ENCODE measurements at regions not wholly inside any gene's neighbourhood (a gene's known extent, or its start where the extent isn't known, plus 50 kb on each side); places are given as distances from the start of the nearest gene placed in this dataset.

DNA sequence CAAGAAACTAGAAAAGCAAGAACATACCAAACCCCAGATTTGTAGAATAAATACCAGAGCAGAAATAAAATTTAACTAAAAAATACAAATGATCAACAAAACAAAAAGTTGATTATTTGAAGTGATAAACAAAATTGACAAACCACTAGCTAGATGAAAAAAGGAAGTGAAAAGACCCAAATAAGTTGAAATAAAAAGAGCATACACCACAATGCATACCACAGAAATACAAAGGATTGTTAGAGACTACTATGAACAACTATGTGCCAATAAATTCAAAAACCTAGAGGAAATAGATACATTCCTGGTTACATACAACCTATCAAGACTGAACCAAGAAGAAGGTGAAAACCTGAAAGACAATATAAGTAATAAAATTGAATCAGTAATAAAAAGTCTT is 333.4 kb downstream of the SH2D4B start:
- FAIRE-seq: no peak
- DNase-seq (ENCODE audit: insufficient read length, low spot score): no peak
- TF ChIP-seq, protein P1, sequence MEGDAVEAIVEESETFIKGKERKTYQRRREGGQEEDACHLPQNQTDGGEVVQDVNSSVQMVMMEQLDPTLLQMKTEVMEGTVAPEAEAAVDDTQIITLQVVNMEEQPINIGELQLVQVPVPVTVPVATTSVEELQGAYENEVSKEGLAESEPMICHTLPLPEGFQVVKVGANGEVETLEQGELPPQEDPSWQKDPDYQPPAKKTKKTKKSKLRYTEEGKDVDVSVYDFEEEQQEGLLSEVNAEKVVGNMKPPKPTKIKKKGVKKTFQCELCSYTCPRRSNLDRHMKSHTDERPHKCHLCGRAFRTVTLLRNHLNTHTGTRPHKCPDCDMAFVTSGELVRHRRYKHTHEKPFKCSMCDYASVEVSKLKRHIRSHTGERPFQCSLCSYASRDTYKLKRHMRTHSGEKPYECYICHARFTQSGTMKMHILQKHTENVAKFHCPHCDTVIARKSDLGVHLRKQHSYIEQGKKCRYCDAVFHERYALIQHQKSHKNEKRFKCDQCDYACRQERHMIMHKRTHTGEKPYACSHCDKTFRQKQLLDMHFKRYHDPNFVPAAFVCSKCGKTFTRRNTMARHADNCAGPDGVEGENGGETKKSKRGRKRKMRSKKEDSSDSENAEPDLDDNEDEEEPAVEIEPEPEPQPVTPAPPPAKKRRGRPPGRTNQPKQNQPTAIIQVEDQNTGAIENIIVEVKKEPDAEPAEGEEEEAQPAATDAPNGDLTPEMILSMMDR (IDR thresholded peaks at IDR 0.05; ENCODE audit: insufficient read depth, missing control alignments): no peak

DNA sequence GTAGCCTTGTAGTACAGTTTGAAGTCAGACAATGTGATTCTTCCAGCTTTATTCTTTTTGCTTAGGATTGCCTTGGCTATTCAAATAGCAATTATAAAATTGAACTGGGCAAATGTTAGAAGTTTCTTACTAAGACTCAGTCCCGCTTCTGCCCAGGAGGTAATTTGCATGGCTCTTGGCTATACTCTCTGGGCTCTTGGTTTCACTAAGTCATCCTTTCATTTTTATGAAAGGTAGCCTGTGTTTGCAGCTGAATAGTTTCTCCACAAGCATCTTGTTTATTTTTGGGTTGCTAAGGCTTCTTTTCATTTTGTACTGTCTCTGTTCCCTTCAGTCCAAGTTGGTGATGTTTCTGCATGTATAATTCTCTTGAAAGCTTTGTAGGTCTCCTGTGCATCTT is 340.6 kb downstream of the SH2D4B start:
- no peak for DNase-seq (ENCODE audit: insufficient read length, low spot score)
- TF ChIP-seq, protein P1 (IDR thresholded peaks at IDR 0.05; ENCODE audit: insufficient read depth, missing control alignments): no peak
- FAIRE-seq: no peak

DNA sequence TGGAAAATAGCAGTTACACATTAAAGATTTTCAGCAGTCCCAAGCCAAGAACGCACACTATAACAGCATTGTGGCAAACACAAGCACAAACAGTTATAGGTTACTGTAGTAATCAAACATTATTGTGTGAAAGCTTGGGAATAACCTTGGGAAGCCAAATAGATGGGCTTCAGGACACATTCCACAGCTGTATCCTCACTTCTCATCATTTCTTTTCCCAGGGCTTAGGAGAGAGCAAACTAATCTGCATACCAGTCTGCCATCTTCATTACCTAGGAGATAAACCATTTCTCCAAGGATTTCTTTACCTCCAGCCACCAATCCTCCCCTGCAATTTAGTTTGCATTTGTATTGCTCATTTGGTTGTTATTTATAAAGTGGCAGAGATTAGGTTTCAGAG is 352.4 kb downstream of the SH2D4B start:
- TF ChIP-seq, protein P1 (IDR thresholded peaks at IDR 0.05; ENCODE audit: insufficient read depth, missing control alignments): no peak
- FAIRE-seq (no peak), DNase-seq (ENCODE audit: insufficient read length, low spot score) (no peak)

DNA sequence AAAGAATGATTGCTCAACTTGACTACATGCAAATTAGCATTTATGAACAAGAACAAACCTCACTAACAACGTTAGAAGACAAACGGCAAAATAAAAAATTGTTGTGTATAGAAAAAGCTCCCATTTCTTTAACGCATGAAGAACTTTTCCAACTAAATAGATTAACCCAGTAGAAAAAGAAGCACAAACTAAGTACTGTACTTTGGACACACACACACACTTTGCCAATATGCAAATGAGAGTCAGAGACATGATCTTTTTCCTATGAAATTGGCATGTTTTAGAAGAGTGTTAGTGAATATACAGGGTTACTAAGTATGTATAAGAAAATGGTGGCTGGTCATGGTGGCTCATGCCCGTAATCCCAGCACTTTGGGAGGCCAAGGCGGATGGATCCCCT is 355.6 kb downstream of the SH2D4B start:
- TF ChIP-seq, protein P1 (IDR thresholded peaks at IDR 0.05; ENCODE audit: insufficient read depth, missing control alignments): no peak
- FAIRE-seq (no peak), DNase-seq (ENCODE audit: insufficient read length, low spot score) (no peak)

DNA sequence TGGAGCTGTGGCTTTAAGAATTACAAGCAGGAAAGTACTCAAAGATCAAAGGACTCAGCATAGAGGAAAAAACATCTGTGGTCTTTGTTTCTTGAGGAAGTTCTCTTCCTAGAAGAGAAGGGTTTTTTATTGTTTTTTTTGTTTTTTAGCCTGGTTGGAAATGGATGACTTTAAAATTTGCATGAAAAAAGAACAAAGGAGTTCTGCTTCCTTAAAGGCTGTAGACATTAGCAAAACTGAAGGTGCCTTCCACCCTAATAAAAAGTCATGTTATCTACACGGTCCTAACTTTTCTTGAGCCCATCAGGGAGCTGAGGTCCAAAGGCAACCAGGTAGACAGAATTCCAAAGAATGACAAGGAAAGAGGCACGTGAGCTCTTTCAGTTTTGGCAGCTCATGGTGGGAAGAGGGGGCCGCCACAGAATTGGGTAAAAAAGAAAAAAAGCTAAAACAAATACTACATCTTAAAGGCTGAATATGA is 356.6 kb downstream of the SH2D4B start:
- FAIRE-seq (no peak), DNase-seq (ENCODE audit: insufficient read length, low spot score) (no peak)
- TF ChIP-seq, protein P1 (IDR thresholded peaks at IDR 0.05; ENCODE audit: insufficient read depth, missing control alignments): no peak

DNA sequence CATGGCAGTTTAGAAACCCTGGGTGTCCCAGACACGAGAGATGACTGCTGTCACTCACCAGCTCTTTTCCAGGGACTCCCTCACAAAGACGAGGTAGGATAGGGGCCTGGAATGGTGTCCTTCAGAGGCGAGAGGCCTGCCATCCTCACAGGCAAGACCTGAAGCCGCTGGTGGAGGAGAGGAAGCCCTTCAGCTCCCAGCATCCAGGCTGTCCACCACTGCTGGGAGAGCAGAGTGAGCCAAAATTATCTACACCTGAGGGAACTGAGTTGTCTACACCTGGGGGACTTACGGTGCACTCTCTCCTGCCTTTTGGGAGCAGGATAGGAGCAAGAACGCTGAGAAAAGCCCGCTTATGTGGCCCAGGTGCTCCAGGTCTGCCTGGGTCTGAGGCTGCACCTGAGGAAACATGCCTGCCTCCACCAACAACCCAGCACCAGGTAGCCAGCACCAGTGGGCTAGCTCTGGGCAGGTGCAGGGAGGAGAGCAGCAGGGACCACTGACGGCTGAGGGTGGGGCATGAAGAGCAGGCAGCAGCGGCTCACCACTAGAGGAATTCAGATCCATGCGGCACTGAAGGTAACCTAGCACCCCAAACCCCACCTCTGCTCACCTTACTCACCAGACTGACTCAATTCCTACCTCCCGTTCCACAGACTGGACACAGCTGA is 357.2 kb downstream of the SH2D4B start:
- no peak for FAIRE-seq
- no peak for DNase-seq (ENCODE audit: insufficient read length, low spot score)
- TF ChIP-seq, protein P1 (IDR thresholded peaks at IDR 0.05; ENCODE audit: insufficient read depth, missing control alignments): no peak

DNA sequence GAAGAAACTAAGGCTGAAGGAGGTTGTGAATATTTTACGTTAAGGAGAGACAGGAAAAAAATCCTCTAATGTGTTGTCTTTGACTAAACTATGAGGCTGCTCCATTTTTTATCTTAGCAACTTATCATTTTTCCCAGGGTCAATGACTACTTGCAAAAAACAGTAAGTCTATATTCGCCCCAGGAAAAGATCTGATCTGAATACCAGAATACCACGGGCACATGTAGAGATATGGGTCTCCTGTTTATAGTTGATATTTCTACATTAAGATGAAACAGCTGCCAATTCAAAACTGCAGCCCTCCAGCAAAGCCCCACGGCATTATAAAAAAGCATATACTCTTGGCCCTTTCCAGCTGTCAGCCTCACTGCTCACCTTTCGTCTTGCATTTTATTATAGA is 358.4 kb downstream of the SH2D4B start:
- FAIRE-seq (no peak), DNase-seq (ENCODE audit: insufficient read length, low spot score) (no peak)
- TF ChIP-seq, protein P1 (IDR thresholded peaks at IDR 0.05; ENCODE audit: insufficient read depth, missing control alignments): no peak

Measured in D721Med (cell line).